K562 (cell line): ENCODE measurements at regions not wholly inside any gene's neighbourhood (a gene's known extent, or its start where the extent isn't known, plus 50 kb on each side); places are given as distances from the start of the nearest gene placed in this dataset.

Source experiments
- ATAC-seq: fragments of 200-7000 bp; cut with Tn5 transposase; 3 replicates; pipeline ENCODE4 v1.9.1; 2020; ENCODE audit warnings: moderate library complexity
- BruUV-seq: library from RNA; stranded (reverse); fragments of 400-500 nt; replicated peaks from 2 replicates; lab custom pipeline; 2021; lab: Mats Ljungman, UMichigan
- CTCF ChIA-PET: fragments of 300-600 bp; formaldehyde crosslinking; extraction: SDS; loops from one replicate; lab custom pipeline; 2021; ENCODE audit warnings: low intra/inter-chr PET ratio; lab: Yijun Ruan, JAX
- POLR2A ChIA-PET: fragments of 300-600, 350-650 bp; sonication (Branson Sonifier 250); formaldehyde crosslinking; extraction: SDS; loops from one replicate; lab custom pipeline; 2021; ENCODE audit warnings: antibody characterized with exemption, inconsistent platforms; lab: Yijun Ruan, JAX
- DNase-seq, 4 experiments: peaks; one replicate each; pipeline versions ENCODE4 v3.0.0 to v3.0.0-alpha.2; 2011 to 2018; ENCODE audit warnings: low spot score in 3 of 4, mixed read lengths in 3 of 4; ENCODE audit errors: extremely low read depth in 1 of 4
- FAIRE-seq: peaks from 2 replicates; lab custom pipeline; 2011; peaks lifted over from hg19 to GRCh38; lab: Jason Lieb, UNC
- H2AFZ ChIP-seq: 2 replicates; pipeline ENCODE4 v1.6.0; 2011; ENCODE audit warnings: low read depth, low read length, control low read depth, inconsistent platforms
- H3K27ac ChIP-seq: fragments of 200-600 bp; 3 replicates; pipeline ENCODE4 v1.8.0; 2011; ENCODE audit warnings: low read depth, mild to moderate bottlenecking, control low read depth, inconsistent platforms, low read length, moderate library complexity, mixed read lengths; ENCODE audit errors: extremely low read depth
- H3K27me3 ChIP-seq, 2 experiments: fragments of 300-600 bp in 1 of 2; 2 replicates in 1 of 2; 3 replicates in 1 of 2; pipeline versions ENCODE4 v1.6.0 to v1.8.0; 2011; ENCODE audit warnings: inconsistent platforms in 2 of 2, low read length in 2 of 2, mild to moderate bottlenecking in 1 of 2, mixed read lengths in 1 of 2, moderate library complexity in 1 of 2; ENCODE audit not compliant: control insufficient read depth in 2 of 2, insufficient read depth in 2 of 2
- H3K36me3 ChIP-seq: fragments of 300-600 bp; 3 replicates; pipeline ENCODE4 v1.8.0; 2011; ENCODE audit warnings: mild to moderate bottlenecking, low read length, inconsistent platforms; ENCODE audit not compliant: control insufficient read depth, insufficient read depth
- H3K4me1 ChIP-seq, 2 experiments: fragments of 200-600 bp in 1 of 2; replicated peaks in 1 of 2; 2 replicates in 1 of 2; 3 replicates in 1 of 2; pipeline versions ENCODE4 v1.5.1 to v1.8.0; 2011; ENCODE audit warnings: inconsistent platforms in 2 of 2, low read length in 2 of 2, mild to moderate bottlenecking in 1 of 2, mixed read lengths in 1 of 2, moderate library complexity in 1 of 2; ENCODE audit not compliant: control insufficient read depth in 2 of 2, insufficient read depth in 2 of 2
- H3K4me2 ChIP-seq: 2 replicates; pipeline ENCODE4 v1.6.1; 2011; ENCODE audit warnings: low read length, control low read depth, inconsistent platforms, mixed read lengths; ENCODE audit not compliant: insufficient read depth
- H3K4me3 ChIP-seq: fragments of 200-600 bp; sonication (generic), shearing (Covaris generic); 2 replicates; pipeline ENCODE4 v1.5.1; 2016; ENCODE audit warnings: control low read depth, inconsistent platforms
- H3K79me2 ChIP-seq: fragments of 200-600 bp; 3 replicates; pipeline ENCODE4 v1.8.0; 2011; ENCODE audit warnings: low read length, inconsistent platforms; ENCODE audit not compliant: control insufficient read depth, insufficient read depth
- H3K9ac ChIP-seq, 2 experiments: 2 replicates each; pipeline versions ENCODE4 v1.6.0 to v1.6.1; 2011; ENCODE audit warnings: low read depth in 2 of 2, low read length in 2 of 2, control low read depth in 1 of 2, inconsistent platforms in 1 of 2, mild to moderate bottlenecking in 1 of 2, mixed read lengths in 1 of 2; ENCODE audit not compliant: insufficient read depth in 1 of 2
- H3K9me1 ChIP-seq: one replicate; pipeline ENCODE4 v1.6.0; 2011; ENCODE audit warnings: inconsistent platforms, mild to moderate bottlenecking, low read length, moderate library complexity; ENCODE audit not compliant: control insufficient read depth, insufficient read depth
- H3K9me3 ChIP-seq: replicated peaks from 2 replicates; pipeline ENCODE4 v1.5.1; 2011; ENCODE audit warnings: low read depth, low read length, inconsistent platforms; ENCODE audit not compliant: control insufficient read depth, insufficient read depth
- H4K20me1 ChIP-seq: replicated peaks from 2 replicates; pipeline ENCODE4 v1.6.1; 2011; ENCODE audit warnings: low read length, inconsistent platforms, mixed read lengths; ENCODE audit not compliant: control insufficient read depth, insufficient read depth
- BRD9 ChIP-seq: fragments of 450-650 bp; IDR thresholded peaks from 2 replicates; pipeline ENCODE4 v1.6.1; 2018; ENCODE audit warnings: low read depth; ENCODE audit not compliant: partially characterized antibody
- MAFK ChIP-seq: IDR thresholded peaks from 2 replicates; pipeline ENCODE4 v1.6.1; 2011; ENCODE audit warnings: low read length, improper control_type of control experiment
- MTA3 ChIP-seq: fragments of 450-650 bp; formaldehyde crosslinking; IDR thresholded peaks from 2 replicates; pipeline ENCODE4 v1.6.1; 2017; ENCODE audit warnings: mild to moderate bottlenecking, borderline replicate concordance
- NFYB ChIP-seq: IDR thresholded peaks from 2 replicates; pipeline ENCODE4 v1.6.1; 2011; ENCODE audit warnings: mild to moderate bottlenecking, moderate library complexity; ENCODE audit not compliant: insufficient read length; ENCODE audit errors: extremely low read depth
- NR2F6 ChIP-seq: fragments of 450-650 bp; formaldehyde crosslinking; IDR thresholded peaks from 2 replicates; pipeline ENCODE4 v1.4.0; 2020; ENCODE audit warnings: mild to moderate bottlenecking
- PHF8 ChIP-seq: fragments of 200-600 bp; sonication (generic); IDR thresholded peaks from 2 replicates; pipeline ENCODE4 v1.6.1; 2012; ENCODE audit warnings: mixed run types, mild to moderate bottlenecking, inconsistent platforms, low read length, moderate library complexity, borderline replicate concordance
- POLR3A ChIP-seq: IDR thresholded peaks from 2 replicates; pipeline ENCODE4 v1.6.1; 2011; ENCODE audit warnings: borderline replicate concordance, mild to moderate bottlenecking, moderate library complexity; ENCODE audit not compliant: insufficient read length, insufficient read depth; ENCODE audit errors: extremely low read depth
- RBM25 ChIP-seq: fragments of 200-400 bp; formaldehyde crosslinking; IDR thresholded peaks from 2 replicates; pipeline ENCODE4 v1.6.1; 2018; ENCODE audit warnings: low read length, low read depth, moderate library complexity; ENCODE audit not compliant: severe bottlenecking
- SP1 ChIP-seq: sonication (generic); formaldehyde crosslinking; IDR thresholded peaks from 2 replicates; pipeline ENCODE4 v1.8.1; 2022; ENCODE audit warnings: mild to moderate bottlenecking, missing genetic modification reagents
- TBL1XR1 ChIP-seq, 2 experiments: IDR thresholded peaks; 2 replicates each; pipeline ENCODE4 v1.6.1; 2012; ENCODE audit warnings: improper control_type of control experiment in 2 of 2, low read length in 2 of 2, mild to moderate bottlenecking in 1 of 2
- TCFL5 ChIP-seq: fragments of 250-450 bp; sonication (Bioruptor Pico); conservative IDR thresholded peaks from 2 replicates; pipeline ENCODE4 v1.6.1; 2021; ENCODE audit warnings: mild to moderate bottlenecking, moderate library complexity, matching md5 sums
- YBX1 ChIP-seq: fragments of 450-650 bp; IDR thresholded peaks from 2 replicates; pipeline ENCODE4 v1.7.1; 2016; ENCODE audit warnings: mild to moderate bottlenecking
- ZNF184 ChIP-seq: sonication (generic); formaldehyde crosslinking; IDR thresholded peaks from 2 replicates; pipeline ENCODE4 v1.5.0; 2020; ENCODE audit warnings: missing genetic modification reagents
- WGBS: fragments of 100-300 bp; shearing (Covaris generic); methylation state at CpG from one replicate; pipeline ENCODE4 v1.1.6; 2016; ENCODE audit warnings: low coverage, mixed read lengths; ENCODE audit not compliant: insufficient coverage; ENCODE audit errors: missing lambda C conversion rate; 5-methylcytosine and 5-hydroxymethylcytosine counted together
- in situ Hi-C: fragments of 300-500 bp; cut with MboI; formaldehyde crosslinking; loops from 4 replicates; pipeline ENCODE4 v1.15.0; 2018; ENCODE audit warnings: inconsistent platforms, mixed read lengths
- intact Hi-C: fragments of 100-400 bp; cut with micrococcal nuclease; formaldehyde crosslinking; loops from 2 replicates; pipeline ENCODE4 v1.14.2; 2022
- TF ChIP-seq, protein P1 (sequence below), 2 experiments: fragments of 450-650 bp; conservative IDR thresholded peaks; 2 replicates each; pipeline ENCODE4 v1.6.1; 2017; ENCODE audit warnings: mild to moderate bottlenecking in 2 of 2, moderate library complexity in 2 of 2
- TF ChIP-seq, protein P2 (sequence below): fragments of 450-650 bp; formaldehyde crosslinking; IDR thresholded peaks from 2 replicates; pipeline ENCODE4 v1.4.0; 2020; ENCODE audit warnings: mild to moderate bottlenecking, moderate library complexity

DNA sequence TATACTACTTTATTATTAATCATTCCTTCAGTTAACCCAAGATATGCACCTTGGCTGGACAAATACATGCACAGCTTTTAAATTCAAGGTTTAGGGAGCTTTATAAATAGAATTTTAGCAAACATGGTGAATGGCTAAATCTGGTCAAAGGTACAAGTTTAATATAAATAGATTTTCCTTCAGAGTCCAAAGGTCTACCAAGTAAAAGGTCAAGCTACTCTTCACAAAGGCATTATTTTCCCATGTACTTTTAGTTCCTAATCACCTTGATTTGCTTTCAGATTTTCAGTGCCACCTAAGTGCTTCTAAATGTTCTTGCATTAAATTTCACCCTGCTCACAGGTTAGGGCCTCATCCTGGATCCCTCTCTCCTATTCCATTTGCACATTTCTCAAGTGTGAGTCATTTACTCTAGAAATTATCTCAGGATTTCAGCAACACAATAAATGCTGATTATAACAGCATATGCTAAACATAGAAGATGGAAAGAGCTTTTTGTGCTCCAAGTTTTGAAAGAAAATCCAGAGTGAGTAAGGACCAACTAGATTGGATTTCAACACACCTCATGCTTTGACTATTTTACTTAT is 459.4 kb upstream of the ITGA1 start:
- no TSS peak for BruUV-seq
- no peaks in the 10 kb centered on the region for H3K36me3 ChIP-seq
- no peak for FAIRE-seq
- H3K4me1 ChIP-seq = no peaks in the 10 kb centered on the region
- no peaks in the 10 kb centered on the region for H3K9me3 ChIP-seq
- no peaks in the 10 kb centered on the region for H3K79me2 ChIP-seq
- ChIA-PET POLR2A (no interaction called here), CTCF (no interaction called here)
- H3K4me2 ChIP-seq = no peak overlapping the region
- intact Hi-C loops = no loop called here
- in situ Hi-C loops = no loop called here
- DNase-seq = no peak
- no peak overlapping the region for H3K4me3 ChIP-seq
- no peaks in the 10 kb centered on the region for H3K9me1 ChIP-seq
- H3K27ac ChIP-seq = no peak overlapping the region
- ATAC-seq = no peak
- no peak overlapping the region for H2AFZ ChIP-seq
- H4K20me1 ChIP-seq = no peaks in the 10 kb centered on the region
- no peak for TF ChIP-seq RBM25
- TF ChIP-seq YBX1 = no peak
- TF ChIP-seq, protein P1, sequence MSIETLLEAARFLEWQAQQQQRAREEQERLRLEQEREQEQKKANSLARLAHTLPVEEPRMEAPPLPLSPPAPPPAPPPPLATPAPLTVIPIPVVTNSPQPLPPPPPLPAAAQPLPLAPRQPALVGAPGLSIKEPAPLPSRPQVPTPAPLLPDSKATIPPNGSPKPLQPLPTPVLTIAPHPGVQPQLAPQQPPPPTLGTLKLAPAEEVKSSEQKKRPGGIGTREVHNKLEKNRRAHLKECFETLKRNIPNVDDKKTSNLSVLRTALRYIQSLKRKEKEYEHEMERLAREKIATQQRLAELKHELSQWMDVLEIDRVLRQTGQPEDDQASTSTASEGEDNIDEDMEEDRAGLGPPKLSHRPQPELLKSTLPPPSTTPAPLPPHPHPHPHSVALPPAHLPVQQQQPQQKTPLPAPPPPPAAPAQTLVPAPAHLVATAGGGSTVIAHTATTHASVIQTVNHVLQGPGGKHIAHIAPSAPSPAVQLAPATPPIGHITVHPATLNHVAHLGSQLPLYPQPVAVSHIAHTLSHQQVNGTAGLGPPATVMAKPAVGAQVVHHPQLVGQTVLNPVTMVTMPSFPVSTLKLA (conservative IDR thresholded peaks at IDR 0.05) = no peak
- TF ChIP-seq, all 486 proteins: peak for 0
- Histone ChIP-seq H3K27me3 (no peaks in the 10 kb centered on the region), H3K9ac (no peak overlapping the region)

DNA sequence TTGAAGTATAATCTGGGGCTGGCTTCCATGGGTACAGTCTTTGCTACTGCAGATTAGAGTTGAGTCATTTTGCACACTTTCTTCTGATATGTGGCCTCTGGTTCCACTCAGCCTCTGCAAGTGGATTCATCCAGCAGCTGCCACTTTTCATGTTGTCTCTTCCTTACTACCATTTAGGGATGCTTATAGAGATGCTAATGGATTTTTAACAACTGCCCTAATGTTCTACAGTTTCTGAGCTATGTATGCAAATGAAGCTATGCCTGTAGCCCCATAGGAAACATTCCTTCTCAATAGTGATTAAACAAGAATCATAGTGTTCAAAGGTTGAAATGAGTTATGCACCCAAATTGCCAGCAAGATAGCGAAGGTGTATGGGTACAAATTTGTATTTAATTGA is 456.0 kb upstream of the ITGA1 start:
- POLR2A ChIA-PET = no interaction called here
- intact Hi-C loops (no loop called here), in situ Hi-C loops (no loop called here)
- Histone ChIP-seq H3K9ac (no peak overlapping the region), H3K27ac (no peak overlapping the region), H3K9me3 (no peaks in the 10 kb centered on the region), H3K27me3 (no peaks in the 10 kb centered on the region), H3K4me3 (no peak overlapping the region), H3K36me3 (no peaks in the 10 kb centered on the region), H3K4me2 (no peak overlapping the region), H3K9me1 (no peaks in the 10 kb centered on the region), H4K20me1 (no peaks in the 10 kb centered on the region), H3K79me2 (no peaks in the 10 kb centered on the region), H3K4me1 (no peaks in the 10 kb centered on the region), H2AFZ (no peak overlapping the region)
- DNase-seq (no peak), ATAC-seq (no peak), FAIRE-seq (no peak)
- 0% methylated on average over 1 of the region's 1 CpG for WGBS
- CTCF ChIA-PET = no interaction called here
- BruUV-seq = no TSS peak
- TF ChIP-seq PHF8 (no peak), MTA3 (no peak), TBL1XR1 (IDR thresholded peaks at IDR 0.05; ENCODE audit: low read length in 2 of 2) (no peak), MAFK (no peak), ZNF184 (CRISPR knock-in tag) (no peak), TCFL5 (CRISPR knock-in tag) (no peak), POLR3A (no peak), SP1 (CRISPR knock-in tag) (no peak), NFYB (no peak), NR2F6 (CRISPR knock-in tag) (no peak), BRD9 (no peak)
- TF ChIP-seq, protein P2, sequence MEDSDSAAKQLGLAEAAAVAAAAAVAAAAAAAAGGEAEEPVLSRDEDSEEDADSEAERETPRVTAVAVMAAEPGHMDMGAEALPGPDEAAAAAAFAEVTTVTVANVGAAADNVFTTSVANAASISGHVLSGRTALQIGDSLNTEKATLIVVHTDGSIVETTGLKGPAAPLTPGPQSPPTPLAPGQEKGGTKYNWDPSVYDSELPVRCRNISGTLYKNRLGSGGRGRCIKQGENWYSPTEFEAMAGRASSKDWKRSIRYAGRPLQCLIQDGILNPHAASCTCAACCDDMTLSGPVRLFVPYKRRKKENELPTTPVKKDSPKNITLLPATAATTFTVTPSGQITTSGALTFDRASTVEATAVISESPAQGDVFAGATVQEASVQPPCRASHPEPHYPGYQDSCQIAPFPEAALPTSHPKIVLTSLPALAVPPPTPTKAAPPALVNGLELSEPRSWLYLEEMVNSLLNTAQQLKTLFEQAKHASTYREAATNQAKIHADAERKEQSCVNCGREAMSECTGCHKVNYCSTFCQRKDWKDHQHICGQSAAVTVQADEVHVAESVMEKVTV = no peak
